GM18511 (cell line): ENCODE measurements at regions not wholly inside any gene's neighbourhood (a gene's known extent, or its start where the extent isn't known, plus 50 kb on each side); places are given as distances from the start of the nearest gene placed in this dataset.
"Not testable (repeated sequence)": the region's sequence is repeated elsewhere in the genome, so short reads cannot be mapped to it uniquely, and the experiment has no call there.

Experiments
- ATAC-seq: cut with Tn5 transposase; IDR thresholded peaks from one replicate; pipeline ENCODE4 v1.9.1; 2021; ENCODE audit warnings: mild to moderate bottlenecking, moderate library complexity; ENCODE audit not compliant: unreplicated experiment

- ATAC-seq, result not testable (repeated sequence)
Measured at GRCh38 chr9:95680306-95680705, 163.5 kb upstream of the PTCH1 start.

DNA sequence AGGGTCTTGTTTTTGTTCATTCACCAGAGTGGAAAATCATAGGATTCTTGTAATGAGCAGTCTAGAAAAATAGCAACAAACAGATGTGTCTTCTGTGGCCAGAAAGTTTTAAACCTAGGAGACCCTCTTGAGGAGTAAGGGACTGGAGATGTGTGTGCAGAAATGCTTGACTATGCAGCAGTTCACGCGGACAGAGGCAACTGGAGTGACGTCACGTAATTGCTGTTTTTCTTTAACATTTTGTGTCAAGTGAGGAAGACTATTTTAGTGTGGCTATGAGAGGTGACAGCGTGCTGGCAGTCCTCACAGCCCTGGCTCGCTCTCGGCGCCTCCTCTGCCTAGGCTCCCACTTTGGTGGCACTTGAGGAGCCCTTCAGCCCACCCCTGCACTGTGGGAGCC lies 163.1 kb upstream of the PTCH1 start:
- no peak for ATAC-seq

GRCh38 chr9:95678759-95679158 lies 162.0 kb upstream of the PTCH1 start:
- ATAC-seq, result no peak

- ATAC-seq, result no peak
Measured at GRCh38 chr9:95670122-95670521, 153.4 kb upstream of the PTCH1 start.

- no peak for ATAC-seq
Measured at GRCh38 chr9:95669253-95669652, 152.5 kb upstream of the PTCH1 start.

DNA sequence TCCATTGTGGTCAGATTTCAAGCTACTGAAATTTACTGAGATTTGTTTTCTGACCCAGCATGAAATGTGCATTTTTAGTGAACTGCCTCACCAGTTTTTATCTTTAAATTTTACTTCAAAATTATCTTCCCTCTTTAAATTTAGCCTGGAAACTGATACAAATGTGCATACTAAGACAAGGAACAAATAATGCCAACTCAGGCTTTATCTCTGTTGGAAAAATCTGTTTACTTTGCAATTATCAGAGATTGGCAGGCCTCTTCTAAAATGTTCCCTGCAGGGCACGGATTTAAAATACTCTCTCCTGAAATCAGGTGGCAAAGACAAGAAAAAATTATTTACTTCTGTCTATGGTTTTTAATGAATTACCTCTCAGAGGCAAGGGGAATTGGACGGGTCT lies 151.0 kb upstream of the PTCH1 start:
- ATAC-seq, result no peak

DNA sequence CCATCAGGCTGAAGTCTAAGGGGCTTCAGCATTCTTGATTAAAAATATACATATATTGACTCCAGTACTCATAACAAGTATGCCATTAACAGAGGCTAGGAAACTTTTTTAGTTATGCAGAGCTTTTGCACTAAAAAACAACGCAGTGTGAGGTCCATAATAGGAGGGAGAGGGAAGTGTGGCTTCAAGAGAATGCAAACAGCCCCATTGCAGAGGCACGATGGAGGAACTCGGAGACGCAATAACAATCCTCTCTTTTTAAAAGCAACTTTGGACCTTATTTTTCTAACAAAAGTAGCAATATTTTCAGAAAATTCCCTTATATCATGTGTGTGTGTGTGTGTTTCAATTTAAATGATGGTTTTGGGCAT lies 150.0 kb upstream of the PTCH1 start:
- ATAC-seq, result no peak

- ATAC-seq, result no peak
Measured at GRCh38 chr9:95666096-95666784, 149.5 kb upstream of the PTCH1 start.

DNA sequence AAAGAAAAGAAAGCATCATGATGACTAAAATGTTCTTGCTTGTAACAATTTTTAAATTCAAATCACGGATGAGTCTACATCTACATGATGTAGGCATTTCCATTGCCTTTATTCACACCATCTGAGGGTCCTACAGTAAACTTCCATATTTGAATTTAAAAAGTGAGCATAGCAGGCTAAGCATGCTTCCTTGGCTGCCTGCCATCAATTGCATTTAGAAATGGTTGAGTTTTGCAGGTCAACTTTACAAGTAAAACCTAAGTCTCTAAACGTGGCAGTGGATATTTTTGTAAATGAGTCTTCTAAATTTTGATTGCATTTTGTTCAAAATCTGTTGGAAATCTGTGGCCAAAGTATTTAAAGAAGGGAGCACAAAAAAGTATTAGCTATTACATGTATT lies 136.5 kb upstream of the PTCH1 start:
- ATAC-seq, result no peak

DNA sequence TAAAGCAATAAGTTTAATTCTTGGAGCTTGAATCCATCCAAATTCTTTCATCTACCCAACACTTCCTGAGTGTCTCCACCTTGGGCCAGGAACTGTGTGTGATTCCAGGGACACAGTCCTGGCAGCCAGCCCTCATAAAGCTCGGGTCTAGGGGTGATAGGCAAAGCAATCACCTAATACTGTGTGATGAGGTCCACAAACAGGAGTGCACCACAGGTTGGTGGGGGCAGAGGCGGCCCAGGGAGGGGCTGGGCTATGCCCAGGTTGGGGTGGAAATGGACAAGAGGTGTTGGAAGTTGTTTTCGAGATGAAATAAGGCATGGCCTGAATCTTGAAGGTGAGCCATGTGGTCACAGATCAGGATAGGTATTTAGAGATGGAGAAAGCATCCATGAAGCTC lies 133.9 kb upstream of the PTCH1 start:
- ATAC-seq, result no peak

GRCh38 chr9:95649801-95650213 lies 133.0 kb upstream of the PTCH1 start:
- ATAC-seq, result no peak

DNA sequence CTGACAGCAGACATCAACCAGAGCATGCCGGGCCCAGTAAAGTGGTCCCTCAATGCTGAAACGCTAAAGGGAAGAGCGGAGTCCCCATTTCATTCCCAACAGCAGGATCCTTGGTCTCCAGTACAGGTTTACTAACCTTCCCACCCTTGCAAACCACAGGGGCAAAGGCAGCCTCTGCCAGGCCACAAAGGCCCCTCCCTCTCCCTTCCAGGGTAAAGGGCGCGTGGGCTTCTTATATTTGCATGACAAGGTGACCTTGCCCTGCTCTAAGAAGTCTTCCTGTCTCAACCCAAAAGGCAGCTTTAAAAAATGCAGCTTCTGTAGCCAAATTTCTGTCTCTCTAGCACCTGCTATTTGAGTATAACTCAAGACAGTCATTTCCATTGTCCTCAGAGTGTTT lies 131.5 kb upstream of the PTCH1 start:
- no peak for ATAC-seq

- no peak for ATAC-seq
Measured at GRCh38 chr9:95645992-95646391, 129.2 kb upstream of the PTCH1 start.

DNA sequence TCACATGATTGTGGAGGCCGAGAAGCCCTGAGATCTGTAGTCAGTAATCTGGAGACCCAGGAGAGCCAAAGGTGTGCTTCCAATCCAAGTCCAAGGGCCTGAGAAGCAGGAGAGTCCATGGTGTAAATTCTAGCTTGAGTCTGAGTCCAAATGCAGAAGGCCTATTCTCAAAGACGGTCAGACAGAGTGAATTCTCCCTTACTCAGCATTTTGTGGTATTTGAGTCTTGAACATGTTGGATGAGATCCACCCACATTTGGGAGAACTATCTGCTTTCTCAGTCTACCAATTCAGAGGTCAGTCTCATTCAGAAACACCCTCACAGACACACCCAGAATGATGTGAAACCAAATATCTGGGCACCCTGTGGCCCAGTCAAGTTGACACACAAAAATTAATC lies 128.8 kb upstream of the PTCH1 start:
- no peak for ATAC-seq

- no peak for ATAC-seq
Measured at GRCh38 chr9:95644377-95644776, 127.6 kb upstream of the PTCH1 start.

GRCh38 chr9:95643619-95644018 lies 126.8 kb upstream of the PTCH1 start:
- no peak for ATAC-seq

- no peak for ATAC-seq
Measured at GRCh38 chr9:95642189-95642588, 125.4 kb upstream of the PTCH1 start.

DNA sequence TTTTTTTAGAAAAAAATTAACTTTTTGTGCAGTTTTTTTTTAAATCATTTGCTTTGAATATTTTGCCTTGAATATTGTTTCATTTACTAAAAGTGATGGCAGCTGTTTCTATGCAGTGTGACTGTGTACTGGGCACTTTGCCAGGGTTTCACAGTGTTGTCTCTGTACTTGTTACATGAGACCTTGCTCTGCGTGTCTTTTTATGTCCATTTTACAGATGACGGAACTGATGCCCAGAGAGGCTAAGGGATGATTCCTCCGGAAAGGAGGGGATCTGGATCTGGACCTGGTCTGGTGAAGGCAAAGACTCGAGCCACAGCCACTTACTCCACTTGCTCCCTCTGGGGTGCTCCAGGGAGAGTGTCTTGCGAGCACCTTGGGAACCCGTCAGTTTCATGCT lies 124.8 kb upstream of the PTCH1 start:
- ATAC-seq, result no peak

DNA sequence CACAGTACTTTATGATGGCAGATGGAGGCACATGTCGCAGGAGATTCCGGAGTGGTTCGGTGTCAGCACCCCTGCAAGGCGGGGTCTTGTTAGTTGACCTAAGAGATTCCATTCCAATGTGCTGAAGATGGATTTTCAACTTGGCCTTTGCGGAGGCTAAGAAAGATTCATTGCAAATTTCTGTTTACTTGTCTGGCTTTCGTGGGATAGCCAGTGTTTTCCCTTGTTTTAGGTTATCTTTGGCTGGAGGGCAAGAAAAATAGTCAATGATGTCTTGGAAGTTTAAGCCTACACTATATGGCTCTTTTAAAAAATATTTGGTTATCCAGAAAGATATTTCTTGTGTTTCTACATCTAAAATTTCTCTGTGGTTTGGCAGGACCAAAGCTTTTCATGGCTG lies 123.6 kb upstream of the PTCH1 start:
- no peak for ATAC-seq

DNA sequence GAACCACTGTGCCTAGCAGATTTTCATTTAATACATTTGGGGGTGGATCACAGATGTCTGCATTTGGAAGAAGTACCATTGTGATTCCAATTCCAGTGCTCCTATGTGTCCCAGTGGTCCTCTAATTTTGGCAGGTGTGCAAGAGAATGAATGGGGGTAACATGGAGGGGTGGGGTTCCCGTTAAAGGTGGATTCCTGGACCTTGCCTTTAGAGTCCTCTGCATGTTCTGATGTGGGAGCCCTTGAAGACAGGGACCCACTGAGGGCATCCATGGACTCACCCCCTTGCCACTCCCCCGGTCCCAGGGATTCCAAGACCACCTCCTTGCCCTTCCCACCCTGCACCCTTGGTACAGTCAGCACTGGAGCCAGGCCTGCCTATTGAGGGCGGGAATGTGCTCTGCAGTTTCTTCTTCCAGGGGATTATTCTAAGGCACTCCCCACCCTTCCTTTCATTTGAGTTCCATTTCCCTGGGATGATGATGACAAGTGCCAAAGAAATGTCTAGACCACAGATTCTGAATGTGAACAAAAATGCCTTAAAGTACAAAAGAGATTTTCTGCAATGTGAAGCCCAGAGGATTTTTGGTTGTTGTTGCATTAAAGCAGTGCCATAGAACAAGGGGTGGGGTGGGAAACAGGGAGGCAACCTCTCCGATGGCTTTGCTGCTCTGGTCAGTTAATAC lies 119.4 kb upstream of the PTCH1 start:
- ATAC-seq, result no peak

- no peak for ATAC-seq
Measured at GRCh38 chr9:95634536-95634935, 117.8 kb upstream of the PTCH1 start.

- no peak for ATAC-seq
Measured at GRCh38 chr9:95634114-95634513, 117.3 kb upstream of the PTCH1 start.

GRCh38 chr9:95629585-95629984 lies 112.8 kb upstream of the PTCH1 start:
- no peak for ATAC-seq
